Activated T-helper 2 cell treated with anti-CD3 and anti-CD28 coated beads, Interferon-gamma antibody, Interleukin-2, Interleukin-4, amounts not matched to agents 10 μg/mL and 5 μg/mL and 100 μg/mL, durations not matched to agents 14 hours and 24 hours and 36 hours (primary cell): ENCODE measurements at regions not wholly inside any gene's neighbourhood (a gene's known extent, or its start where the extent isn't known, plus 50 kb on each side); places are given as distances from the start of the nearest gene placed in this dataset.

ENCODE experiments used
- DNase-seq: peaks from one replicate; pipeline ENCODE4 v3.0.0; 2021; ENCODE audit warnings: low spot score
- H3K27ac Mint-ChIP-seq: one replicate; pipeline ENCODE4 v1.8.0; 2021; ENCODE audit warnings: mixed read lengths
- H3K27me3 Mint-ChIP-seq: one replicate; pipeline ENCODE4 v1.8.0; 2021; ENCODE audit warnings: low read depth, mixed read lengths
- H3K36me3 Mint-ChIP-seq: one replicate; pipeline ENCODE4 v1.8.0; 2021; ENCODE audit warnings: low read depth, mixed read lengths
- H3K4me1 Mint-ChIP-seq: one replicate; pipeline ENCODE4 v1.8.0; 2021; ENCODE audit warnings: low read depth, mixed read lengths
- H3K4me3 Mint-ChIP-seq: one replicate; pipeline ENCODE4 v1.8.0; 2021; ENCODE audit warnings: low read depth, mild to moderate bottlenecking, moderate library complexity, mixed read lengths
- H3K9me3 Mint-ChIP-seq: one replicate; pipeline ENCODE4 v1.8.0; 2021; ENCODE audit warnings: mixed read lengths
- intact Hi-C: fragments of 100-400 bp; cut with micrococcal nuclease; formaldehyde crosslinking; loops from one replicate; pipeline ENCODE4 v1.15.1; 2023

GRCh38 chr1:239764546-239764945 is 327.1 kb upstream of the FMN2 start:
- Mint-ChIP-seq H3K27ac (no peak overlapping the region), H3K4me1 (no peaks in the 10 kb centered on the region), H3K9me3 (no peaks in the 10 kb centered on the region), H3K36me3 (no peaks in the 10 kb centered on the region), H3K27me3 (peaks cover 4% of the 10 kb centered on the region), H3K4me3 (no peak overlapping the region)
- intact Hi-C loops, result no loop called here
- DNase-seq, result no peak

GRCh38 chr1:239765163-239765562 is 326.5 kb upstream of the FMN2 start:
- Mint-ChIP-seq H3K36me3 (no peaks in the 10 kb centered on the region), H3K4me1 (no peaks in the 10 kb centered on the region), H3K4me3 (no peak overlapping the region), H3K27ac (no peak overlapping the region), H3K9me3 (no peaks in the 10 kb centered on the region), H3K27me3 (peaks cover 4% of the 10 kb centered on the region)
- intact Hi-C loops, result no loop called here
- DNase-seq, result no peak

GRCh38 chr1:239771550-239771949 is 320.1 kb upstream of the FMN2 start:
- Mint-ChIP-seq H3K27me3 (peaks cover 1% of the 10 kb centered on the region), H3K4me1 (no peaks in the 10 kb centered on the region), H3K36me3 (no peaks in the 10 kb centered on the region), H3K27ac (no peak overlapping the region), H3K9me3 (peaks cover 4% of the 10 kb centered on the region), H3K4me3 (no peak overlapping the region)
- no peak for DNase-seq
- intact Hi-C loops, result no loop called here

- H3K4me3 Mint-ChIP-seq, result no peak overlapping the region
- H3K9me3 Mint-ChIP-seq, result peaks cover 5% of the 10 kb centered on the region
- no peaks in the 10 kb centered on the region for H3K36me3 Mint-ChIP-seq
- H3K4me1 Mint-ChIP-seq, result no peaks in the 10 kb centered on the region
- peaks cover 1% of the 10 kb centered on the region for H3K27me3 Mint-ChIP-seq
- H3K27ac Mint-ChIP-seq, result no peak overlapping the region
- intact Hi-C loops, result no loop called here
- no peak for DNase-seq
Observed at GRCh38 chr1:239772446-239772845, 319.2 kb upstream of the FMN2 start.

- H3K4me1 Mint-ChIP-seq, result no peaks in the 10 kb centered on the region
- no peak for DNase-seq
- H3K27ac Mint-ChIP-seq, result no peak overlapping the region
- H3K36me3 Mint-ChIP-seq, result no peaks in the 10 kb centered on the region
- no peak overlapping the region for H3K4me3 Mint-ChIP-seq
- H3K9me3 Mint-ChIP-seq, result peaks cover 5% of the 10 kb centered on the region
- intact Hi-C loops, result no loop called here
- H3K27me3 Mint-ChIP-seq, result peaks cover 1% of the 10 kb centered on the region
Observed at GRCh38 chr1:239775466-239775865, 316.2 kb upstream of the FMN2 start.

- Mint-ChIP-seq H3K27ac (no peak overlapping the region), H3K36me3 (no peaks in the 10 kb centered on the region), H3K4me3 (no peak overlapping the region), H3K4me1 (no peaks in the 10 kb centered on the region), H3K9me3 (peaks cover 5% of the 10 kb centered on the region), H3K27me3 (peaks cover 1% of the 10 kb centered on the region)
- intact Hi-C loops, result no loop called here
- no peak for DNase-seq
Observed at GRCh38 chr1:239778208-239778813, 313.4 kb upstream of the FMN2 start.

- Mint-ChIP-seq H3K27me3 (peaks cover 4% of the 10 kb centered on the region), H3K4me1 (no peaks in the 10 kb centered on the region), H3K27ac (no peak overlapping the region), H3K4me3 (no peak overlapping the region), H3K9me3 (peaks cover 5% of the 10 kb centered on the region), H3K36me3 (no peaks in the 10 kb centered on the region)
- DNase-seq, result no peak
- intact Hi-C loops, result no loop called here
Observed at GRCh38 chr1:239779962-239780361, 311.7 kb upstream of the FMN2 start.

GRCh38 chr1:239784896-239785295 is 306.8 kb upstream of the FMN2 start:
- no peak overlapping the region for H3K4me3 Mint-ChIP-seq
- no peak for DNase-seq

GRCh38 chr1:239785576-239785975 is 306.1 kb upstream of the FMN2 start:
- Mint-ChIP-seq H3K27me3 (peaks cover 3% of the 10 kb centered on the region), H3K36me3 (no peaks in the 10 kb centered on the region), H3K9me3 (no peaks in the 10 kb centered on the region), H3K4me3 (no peak overlapping the region), H3K4me1 (no peaks in the 10 kb centered on the region), H3K27ac (no peak overlapping the region)
- no peak for DNase-seq
- intact Hi-C loops, result no loop called here

More at GRCh38 chr1:239784896-239785295, 306.8 kb upstream of the FMN2 start:
- Mint-ChIP-seq H3K4me1 (no peaks in the 10 kb centered on the region), H3K36me3 (no peaks in the 10 kb centered on the region), H3K9me3 (no peaks in the 10 kb centered on the region), H3K27me3 (peaks cover 3% of the 10 kb centered on the region), H3K27ac (no peak overlapping the region)
- intact Hi-C loops, result no loop called here

GRCh38 chr1:239786464-239786863 is 305.2 kb upstream of the FMN2 start:
- no peak for DNase-seq
- peaks cover 3% of the 10 kb centered on the region for H3K27me3 Mint-ChIP-seq

GRCh38 chr1:239792157-239792556 is 299.5 kb upstream of the FMN2 start:
- peaks cover 6% of the 10 kb centered on the region for H3K4me1 Mint-ChIP-seq
- H3K27me3 Mint-ChIP-seq, result peaks cover 12% of the 10 kb centered on the region
- H3K4me3 Mint-ChIP-seq, result no peak overlapping the region
- H3K36me3 Mint-ChIP-seq, result no peaks in the 10 kb centered on the region
- intact Hi-C loops, result loop anchor here (2.0 to 5.0 kb wide), 3 partner anchors 23 to 105 kb away; no protein-coding TSS in a partner anchor
- H3K27ac Mint-ChIP-seq, result no peak overlapping the region
- no peaks in the 10 kb centered on the region for H3K9me3 Mint-ChIP-seq
- DNase-seq, result no peak

More at GRCh38 chr1:239786464-239786863, 305.2 kb upstream of the FMN2 start:
- no peak overlapping the region for H3K4me3 Mint-ChIP-seq
- intact Hi-C loops, result no loop called here
- H3K27ac Mint-ChIP-seq, result no peak overlapping the region
- H3K4me1 Mint-ChIP-seq, result peaks cover under 1% of the 10 kb centered on the region
- H3K36me3 Mint-ChIP-seq, result no peaks in the 10 kb centered on the region
- no peaks in the 10 kb centered on the region for H3K9me3 Mint-ChIP-seq

- no peaks in the 10 kb centered on the region for H3K36me3 Mint-ChIP-seq
- H3K27me3 Mint-ChIP-seq, result peaks cover 18% of the 10 kb centered on the region
- H3K4me3 Mint-ChIP-seq, result no peak overlapping the region
- intact Hi-C loops, result no loop called here
- no peak for DNase-seq
- no peak overlapping the region for H3K27ac Mint-ChIP-seq
- peaks cover 6% of the 10 kb centered on the region for H3K4me1 Mint-ChIP-seq
- no peaks in the 10 kb centered on the region for H3K9me3 Mint-ChIP-seq
Observed at GRCh38 chr1:239795304-239795703, 296.4 kb upstream of the FMN2 start.

GRCh38 chr1:239799617-239800016 is 292.1 kb upstream of the FMN2 start:
- Mint-ChIP-seq H3K27ac (no peak overlapping the region), H3K4me1 (no peaks in the 10 kb centered on the region), H3K27me3 (peaks cover 16% of the 10 kb centered on the region), H3K4me3 (no peak overlapping the region), H3K9me3 (no peaks in the 10 kb centered on the region), H3K36me3 (no peaks in the 10 kb centered on the region)
- no peak for DNase-seq
- intact Hi-C loops, result no loop called here

GRCh38 chr1:239800861-239801260 is 290.8 kb upstream of the FMN2 start:
- H3K27ac Mint-ChIP-seq, result no peak overlapping the region
- H3K4me1 Mint-ChIP-seq, result no peaks in the 10 kb centered on the region
- intact Hi-C loops, result no loop called here
- no peak overlapping the region for H3K4me3 Mint-ChIP-seq
- peaks cover 10% of the 10 kb centered on the region for H3K27me3 Mint-ChIP-seq
- DNase-seq, result no peak
- no peaks in the 10 kb centered on the region for H3K9me3 Mint-ChIP-seq
- H3K36me3 Mint-ChIP-seq, result no peaks in the 10 kb centered on the region
